Type B pancreatic cell (in vitro differentiated cells): ENCODE measurements at regions not wholly inside any gene's neighbourhood (a gene's known extent, or its start where the extent isn't known, plus 50 kb on each side); places are given as distances from the start of the nearest gene placed in this dataset.
"Not testable (repeated sequence)": the region's sequence is repeated elsewhere in the genome, so short reads cannot be mapped to it uniquely, and the experiment has no call there.

ENCODE experiments used
- DNase-seq: peaks from one replicate; pipeline ENCODE4 v3.0.0; 2021; ENCODE audit warnings: mixed read lengths; ENCODE audit not compliant: unreplicated experiment; ENCODE audit errors: extremely low spot score
- H3K27ac Mint-ChIP-seq: 2 replicates; pipeline ENCODE4 v1.8.0; 2021; ENCODE audit warnings: mild to moderate bottlenecking, mixed read lengths
- H3K27me3 Mint-ChIP-seq: 2 replicates; pipeline ENCODE4 v1.8.0; 2021; ENCODE audit warnings: mixed read lengths
- H3K36me3 Mint-ChIP-seq: 2 replicates; pipeline ENCODE4 v1.8.0; 2021; ENCODE audit warnings: mixed read lengths
- H3K4me1 Mint-ChIP-seq: one replicate; pipeline ENCODE4 v1.8.0; 2021; ENCODE audit warnings: mixed read lengths; ENCODE audit not compliant: unreplicated experiment
- H3K4me3 Mint-ChIP-seq: 2 replicates; pipeline ENCODE4 v1.8.0; 2021; ENCODE audit warnings: mild to moderate bottlenecking, mixed read lengths
- H3K9me3 Mint-ChIP-seq: 2 replicates; pipeline ENCODE4 v1.8.0; 2021; ENCODE audit warnings: mixed read lengths
- TF ChIP-seq, protein P1 (sequence below): fragments of 200-600 bp; sonication (generic); conservative IDR thresholded peaks from 2 replicates; pipeline ENCODE4 v1.5.0; 2021; ENCODE audit warnings: antibody characterized with exemption, mild to moderate bottlenecking

DNA sequence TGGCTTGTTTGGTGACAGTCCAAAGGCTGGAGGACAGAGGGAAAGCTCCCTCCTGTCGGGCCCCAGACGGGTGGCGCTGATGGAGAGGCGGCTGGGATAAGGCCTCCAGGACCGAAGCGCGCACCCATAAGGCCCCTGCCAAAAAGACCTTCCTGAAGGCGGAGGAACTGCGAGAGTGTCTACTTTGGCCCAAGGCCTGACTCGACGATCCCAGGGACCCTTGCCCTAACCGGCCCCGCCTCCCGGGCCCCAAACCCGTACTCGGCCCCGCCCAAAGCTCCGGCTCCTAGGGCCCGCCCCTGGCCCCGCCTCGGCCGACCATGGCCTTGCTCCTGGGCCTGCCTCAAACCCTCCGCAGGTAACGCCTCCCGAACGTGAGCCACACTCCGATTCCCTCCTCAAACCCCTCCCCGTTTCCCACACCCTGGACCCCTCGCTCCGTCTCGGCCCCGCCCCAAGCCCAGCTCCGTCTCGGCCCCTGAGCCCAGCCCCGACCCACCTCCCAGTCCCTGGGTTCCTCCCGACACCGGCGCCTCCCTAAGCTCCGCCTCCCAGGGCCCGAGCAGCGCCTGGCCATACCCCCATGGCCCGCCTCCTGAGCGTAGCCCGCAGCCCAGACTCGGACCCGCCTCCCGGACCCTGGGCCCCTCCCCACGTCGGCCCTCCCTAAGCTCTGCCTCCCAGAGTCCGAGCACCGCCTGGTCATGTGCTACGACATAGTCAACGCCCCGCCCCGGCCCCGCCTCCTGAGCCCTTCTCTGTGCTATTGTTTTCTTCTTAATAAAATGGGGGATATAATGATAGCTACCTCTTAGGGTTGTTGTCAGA, 90.0 kb upstream of the DRD5 start:
- H3K27me3 Mint-ChIP-seq = no peaks in the 10 kb centered on the region
- TF ChIP-seq, protein P1, sequence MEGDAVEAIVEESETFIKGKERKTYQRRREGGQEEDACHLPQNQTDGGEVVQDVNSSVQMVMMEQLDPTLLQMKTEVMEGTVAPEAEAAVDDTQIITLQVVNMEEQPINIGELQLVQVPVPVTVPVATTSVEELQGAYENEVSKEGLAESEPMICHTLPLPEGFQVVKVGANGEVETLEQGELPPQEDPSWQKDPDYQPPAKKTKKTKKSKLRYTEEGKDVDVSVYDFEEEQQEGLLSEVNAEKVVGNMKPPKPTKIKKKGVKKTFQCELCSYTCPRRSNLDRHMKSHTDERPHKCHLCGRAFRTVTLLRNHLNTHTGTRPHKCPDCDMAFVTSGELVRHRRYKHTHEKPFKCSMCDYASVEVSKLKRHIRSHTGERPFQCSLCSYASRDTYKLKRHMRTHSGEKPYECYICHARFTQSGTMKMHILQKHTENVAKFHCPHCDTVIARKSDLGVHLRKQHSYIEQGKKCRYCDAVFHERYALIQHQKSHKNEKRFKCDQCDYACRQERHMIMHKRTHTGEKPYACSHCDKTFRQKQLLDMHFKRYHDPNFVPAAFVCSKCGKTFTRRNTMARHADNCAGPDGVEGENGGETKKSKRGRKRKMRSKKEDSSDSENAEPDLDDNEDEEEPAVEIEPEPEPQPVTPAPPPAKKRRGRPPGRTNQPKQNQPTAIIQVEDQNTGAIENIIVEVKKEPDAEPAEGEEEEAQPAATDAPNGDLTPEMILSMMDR = no peak
- peak; percentile 96 for DNase-seq

DNA sequence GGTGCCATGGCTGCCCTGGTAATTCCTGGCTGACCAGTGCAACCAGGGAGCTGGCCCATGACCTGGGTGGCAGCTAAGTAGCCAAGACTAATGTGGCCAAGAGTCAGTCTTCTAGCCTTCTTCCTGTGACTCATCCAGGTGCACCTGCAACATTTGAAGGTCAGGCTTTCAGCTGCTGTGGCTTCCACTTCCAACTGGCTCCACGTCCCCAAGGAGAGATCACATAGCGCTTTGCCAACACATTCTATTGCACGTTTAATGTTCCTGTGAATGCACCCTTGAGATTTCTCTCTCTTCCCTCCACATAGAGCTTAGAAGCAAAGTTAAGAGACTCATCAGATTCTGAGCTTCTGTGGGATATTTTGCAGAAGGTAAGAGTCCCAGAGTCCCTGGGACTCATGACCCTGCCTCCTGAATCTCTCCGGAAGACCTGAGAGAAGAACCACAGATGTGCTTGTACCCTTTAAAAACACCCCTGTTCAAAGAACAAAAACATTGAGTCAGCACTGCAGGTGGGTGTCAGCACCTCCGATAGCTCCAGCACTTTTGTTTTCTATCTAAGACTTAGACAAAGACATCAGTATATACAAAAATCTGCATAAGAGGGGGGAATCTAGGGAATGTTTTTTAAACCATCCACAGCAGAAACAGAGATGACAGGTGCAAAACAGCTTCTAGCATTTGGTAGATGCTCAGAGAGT, 88.5 kb upstream of the DRD5 start:
- H3K27ac Mint-ChIP-seq, H3K36me3 Mint-ChIP-seq, H3K9me3 Mint-ChIP-seq, H3K27me3 Mint-ChIP-seq, DNase-seq: not testable (repeated sequence)
- peaks cover 13% of the 10 kb centered on the region for H3K4me1 Mint-ChIP-seq
- peak overlapping the region; percentile 31 for H3K4me3 Mint-ChIP-seq

More for the DNA sequence above, 90.0 kb upstream of the DRD5 start:
- H3K27ac Mint-ChIP-seq = peak overlapping the region; percentile 77
- peaks cover 13% of the 10 kb centered on the region for H3K4me1 Mint-ChIP-seq
- no peaks in the 10 kb centered on the region for H3K36me3 Mint-ChIP-seq
- H3K4me3 Mint-ChIP-seq = peak overlapping the region; percentile 88
- no peaks in the 10 kb centered on the region for H3K9me3 Mint-ChIP-seq

DNA sequence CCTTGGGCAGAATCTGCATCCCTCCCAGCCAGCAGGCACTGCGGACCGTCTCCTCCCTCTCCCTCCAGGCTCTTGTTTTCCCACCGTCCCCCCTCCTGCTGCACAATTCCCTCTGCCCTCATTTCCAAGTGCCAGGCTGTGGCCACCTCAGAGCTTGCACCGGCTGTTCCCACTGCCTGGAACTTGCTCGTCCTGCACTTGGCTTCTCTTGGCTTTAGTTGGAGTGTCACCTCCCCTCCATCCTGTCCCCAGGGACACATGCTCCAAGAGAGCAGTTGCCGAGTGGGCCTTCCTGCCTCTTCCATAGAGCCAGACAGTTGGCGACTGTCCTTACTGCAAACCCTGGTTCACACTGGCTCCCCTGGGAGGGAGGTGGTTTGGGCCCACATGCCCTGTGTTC, 87.0 kb upstream of the DRD5 start:
- not testable (repeated sequence) for H3K36me3 Mint-ChIP-seq, DNase-seq, H3K4me3 Mint-ChIP-seq, H3K27ac Mint-ChIP-seq, H3K9me3 Mint-ChIP-seq, H3K27me3 Mint-ChIP-seq
- peaks cover 13% of the 10 kb centered on the region for H3K4me1 Mint-ChIP-seq

DNA sequence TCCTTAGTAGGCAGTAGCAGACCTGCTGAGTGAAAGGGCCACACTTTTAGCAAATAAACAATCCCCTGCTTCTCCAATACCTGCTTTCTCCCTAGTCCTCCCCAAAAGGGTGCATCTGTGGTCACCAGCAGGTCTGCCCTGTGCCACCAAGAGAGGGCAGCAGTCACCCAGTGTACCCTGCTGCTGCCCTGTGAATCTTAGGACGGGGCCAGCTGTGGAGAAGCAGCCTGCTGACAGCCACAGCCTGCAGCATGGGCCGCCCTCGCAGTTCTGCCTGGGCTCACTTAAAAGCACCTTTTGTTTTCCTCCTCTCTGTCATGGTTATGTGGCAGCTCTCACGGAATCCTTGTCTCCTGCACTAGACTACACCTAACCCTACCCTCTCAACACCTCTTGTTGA, 85.4 kb upstream of the DRD5 start:
- not testable (repeated sequence) for DNase-seq, H3K27ac Mint-ChIP-seq, H3K4me3 Mint-ChIP-seq, H3K27me3 Mint-ChIP-seq, H3K9me3 Mint-ChIP-seq, H3K36me3 Mint-ChIP-seq
- peaks cover 11% of the 10 kb centered on the region for H3K4me1 Mint-ChIP-seq
- TF ChIP-seq, protein P1 = peak; percentile 59

DNA sequence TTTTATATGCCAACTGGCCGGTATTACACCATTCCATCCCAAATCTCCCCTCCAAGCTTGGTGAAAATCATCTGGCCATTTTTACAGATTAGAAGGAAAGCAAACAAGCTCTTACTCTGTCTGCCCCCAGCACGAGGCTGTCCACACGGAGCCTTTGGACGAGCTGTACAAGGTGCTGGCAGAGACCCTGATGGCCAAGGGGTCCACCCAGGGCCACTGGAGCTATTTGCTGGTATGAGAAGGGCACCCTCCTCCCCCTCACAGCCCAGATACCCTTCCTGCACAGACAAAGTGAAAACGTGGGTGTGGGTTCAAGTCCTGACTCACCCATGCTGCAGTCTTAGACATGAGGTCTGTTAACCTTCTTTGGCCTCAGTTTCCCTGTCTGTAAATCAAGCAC, 84.9 kb upstream of the DRD5 start:
- not testable (repeated sequence) for H3K27ac Mint-ChIP-seq, DNase-seq, H3K9me3 Mint-ChIP-seq, H3K4me3 Mint-ChIP-seq, H3K4me1 Mint-ChIP-seq, H3K27me3 Mint-ChIP-seq, H3K36me3 Mint-ChIP-seq

DNA sequence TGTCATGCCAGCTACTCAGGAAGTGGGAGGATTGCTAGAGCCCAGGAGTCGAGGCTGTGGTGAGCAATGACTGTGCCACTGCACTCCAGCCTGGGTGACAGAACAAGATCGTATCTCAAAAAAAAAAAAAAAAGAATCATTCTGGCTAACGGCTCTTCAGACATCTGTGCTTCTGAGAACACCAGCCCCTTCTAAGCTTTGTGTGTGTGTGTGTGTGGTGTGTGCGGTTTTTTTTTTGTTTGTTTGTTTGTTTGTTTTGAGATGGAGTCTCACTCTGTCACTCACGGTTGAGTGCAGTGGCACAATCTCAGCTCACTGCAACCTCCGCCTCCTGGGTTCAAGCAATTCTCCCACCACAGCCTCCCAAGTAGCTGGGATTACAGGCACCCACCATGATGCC, 79.4 kb upstream of the DRD5 start:
- H3K27ac Mint-ChIP-seq, H3K9me3 Mint-ChIP-seq, DNase-seq, H3K36me3 Mint-ChIP-seq, H3K27me3 Mint-ChIP-seq, H3K4me3 Mint-ChIP-seq: not testable (repeated sequence)
- H3K4me1 Mint-ChIP-seq = peaks cover 11% of the 10 kb centered on the region

DNA sequence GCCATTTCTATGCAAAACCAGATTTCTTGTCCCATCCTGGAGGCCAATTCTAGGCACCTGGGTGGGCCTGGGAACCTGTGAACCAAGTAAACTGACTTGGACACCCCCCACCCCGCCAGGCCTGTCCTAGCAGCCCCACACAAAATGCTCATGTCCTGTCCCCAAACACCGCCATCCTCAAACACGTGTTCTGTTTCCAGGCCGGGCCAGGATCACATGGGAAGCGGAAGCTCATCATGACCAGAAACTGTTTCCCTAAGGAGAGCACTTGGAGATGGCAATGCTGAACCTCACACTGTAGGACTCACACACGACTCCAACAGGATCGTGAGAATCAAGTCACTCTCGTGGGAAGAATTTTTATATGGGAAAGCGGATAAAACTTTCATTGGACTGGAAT, 78.7 kb upstream of the DRD5 start:
- H3K4me3 Mint-ChIP-seq, H3K9me3 Mint-ChIP-seq, H3K36me3 Mint-ChIP-seq, H3K27me3 Mint-ChIP-seq, H3K27ac Mint-ChIP-seq, DNase-seq: not testable (repeated sequence)
- H3K4me1 Mint-ChIP-seq = peaks cover 11% of the 10 kb centered on the region

DNA sequence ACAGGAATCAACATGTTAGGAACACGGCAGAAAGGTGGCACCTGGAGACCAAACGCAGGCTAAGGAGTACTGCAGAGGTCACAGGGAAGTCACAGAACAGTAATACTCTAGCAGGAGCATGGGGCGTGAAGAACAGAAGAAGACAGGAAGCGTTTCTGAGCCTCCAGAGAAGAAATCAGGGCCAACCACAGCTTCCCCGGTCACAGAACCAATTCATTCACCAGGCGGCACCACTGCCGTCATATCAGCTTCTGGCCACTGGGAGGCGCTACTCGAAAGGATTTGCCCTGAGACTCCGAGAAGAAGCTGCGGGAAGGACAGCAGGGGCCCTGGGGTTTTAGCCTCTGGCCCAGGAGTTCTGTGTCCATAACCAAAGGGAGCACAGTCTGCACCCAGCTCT, 78.0 kb upstream of the DRD5 start:
- no peak overlapping the region for H3K4me3 Mint-ChIP-seq
- H3K36me3 Mint-ChIP-seq = no peaks in the 10 kb centered on the region
- TF ChIP-seq, protein P1 = peak; percentile 82
- peaks cover 2% of the 10 kb centered on the region for H3K27me3 Mint-ChIP-seq
- peaks cover 11% of the 10 kb centered on the region for H3K4me1 Mint-ChIP-seq
- no peaks in the 10 kb centered on the region for H3K9me3 Mint-ChIP-seq
- H3K27ac Mint-ChIP-seq = no peak overlapping the region
- DNase-seq = no peak

DNA sequence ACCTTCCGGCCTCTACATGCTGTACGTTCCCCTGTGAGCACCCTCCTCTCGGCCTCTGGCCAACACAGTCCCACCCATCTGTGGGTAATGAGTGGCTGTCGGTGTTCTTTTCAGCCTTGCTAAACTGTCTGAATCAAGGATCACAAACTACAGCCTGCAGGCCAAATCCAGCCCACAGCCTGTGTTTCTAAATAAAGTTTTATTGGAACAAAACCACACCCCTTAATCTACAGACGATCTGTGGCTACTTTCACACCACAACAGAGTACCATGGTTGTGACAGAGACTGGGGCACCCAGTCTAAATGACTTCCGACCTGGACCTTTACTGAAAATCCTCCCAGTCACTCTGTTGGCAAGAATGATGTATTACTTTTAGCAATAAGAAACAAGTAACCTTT, 77.3 kb upstream of the DRD5 start:
- Mint-ChIP-seq H3K4me3 (peak overlapping the region; percentile 45), H3K4me1 (peaks cover 11% of the 10 kb centered on the region)
- not testable (repeated sequence) for H3K36me3 Mint-ChIP-seq, H3K27me3 Mint-ChIP-seq, H3K9me3 Mint-ChIP-seq, DNase-seq, H3K27ac Mint-ChIP-seq
